Right lobe of liver (tissue), 4 donors: ENCODE measurements at regions not wholly inside any gene's neighbourhood (a gene's known extent, or its start where the extent isn't known, plus 50 kb on each side); places are given as distances from the start of the nearest gene placed in this dataset.
A peak's percentile ranks its signal among the peaks of the same experiment; 100 is the strongest.

Source experiments
- POLR2A ChIP-seq: fragments of 450-650 bp; IDR thresholded peaks from one replicate; pipeline ENCODE4 v1.6.1; 2017; ENCODE audit warnings: antibody characterized with exemption, mild to moderate bottlenecking
- TF ChIP-seq, protein P1 (sequence below), 4 donors: fragments of 200-600 bp in 3 of 4; fragments of 450-650 bp in 1 of 4; IDR thresholded peaks; one replicate each; pipeline versions ENCODE4 v1.5.1 to v1.8.0; 2016 to 2022; ENCODE audit warnings: antibody characterized with exemption in 4 of 4, mild to moderate bottlenecking in 2 of 4
- donor health status: DM: no; HTN: no; CAD: no.
- donor health status: DM: no; HTN: no; CAD: no.
- donor health status: DM: no; HTN: yes; CAD: no.

- TF ChIP-seq, protein P1, sequence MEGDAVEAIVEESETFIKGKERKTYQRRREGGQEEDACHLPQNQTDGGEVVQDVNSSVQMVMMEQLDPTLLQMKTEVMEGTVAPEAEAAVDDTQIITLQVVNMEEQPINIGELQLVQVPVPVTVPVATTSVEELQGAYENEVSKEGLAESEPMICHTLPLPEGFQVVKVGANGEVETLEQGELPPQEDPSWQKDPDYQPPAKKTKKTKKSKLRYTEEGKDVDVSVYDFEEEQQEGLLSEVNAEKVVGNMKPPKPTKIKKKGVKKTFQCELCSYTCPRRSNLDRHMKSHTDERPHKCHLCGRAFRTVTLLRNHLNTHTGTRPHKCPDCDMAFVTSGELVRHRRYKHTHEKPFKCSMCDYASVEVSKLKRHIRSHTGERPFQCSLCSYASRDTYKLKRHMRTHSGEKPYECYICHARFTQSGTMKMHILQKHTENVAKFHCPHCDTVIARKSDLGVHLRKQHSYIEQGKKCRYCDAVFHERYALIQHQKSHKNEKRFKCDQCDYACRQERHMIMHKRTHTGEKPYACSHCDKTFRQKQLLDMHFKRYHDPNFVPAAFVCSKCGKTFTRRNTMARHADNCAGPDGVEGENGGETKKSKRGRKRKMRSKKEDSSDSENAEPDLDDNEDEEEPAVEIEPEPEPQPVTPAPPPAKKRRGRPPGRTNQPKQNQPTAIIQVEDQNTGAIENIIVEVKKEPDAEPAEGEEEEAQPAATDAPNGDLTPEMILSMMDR (IDR thresholded peaks at IDR 0.05): peak in 3 of 4 donors; percentile 42 to 57 (median 43)
- no peak for TF ChIP-seq POLR2A
Measured at GRCh38 chr2:108184419-108184818, 55.3 kb upstream of the SULT1C3 start.
